NCI-H748 treated with DMSO at 0.1 percent for 48 hours (cell line): ENCODE measurements at regions not wholly inside any gene's neighbourhood (a gene's known extent, or its start where the extent isn't known, plus 50 kb on each side); places are given as distances from the start of the nearest gene placed in this dataset.

Experiments used
- DNase-seq: peaks from one replicate; lab custom pipeline; 2025; lab: John Stamatoyannopoulos, UW

- no peak for DNase-seq
These were observed 193.5 kb upstream of the ALKAL2 start for GRCh38 chr2:481388-481787.

DNA sequence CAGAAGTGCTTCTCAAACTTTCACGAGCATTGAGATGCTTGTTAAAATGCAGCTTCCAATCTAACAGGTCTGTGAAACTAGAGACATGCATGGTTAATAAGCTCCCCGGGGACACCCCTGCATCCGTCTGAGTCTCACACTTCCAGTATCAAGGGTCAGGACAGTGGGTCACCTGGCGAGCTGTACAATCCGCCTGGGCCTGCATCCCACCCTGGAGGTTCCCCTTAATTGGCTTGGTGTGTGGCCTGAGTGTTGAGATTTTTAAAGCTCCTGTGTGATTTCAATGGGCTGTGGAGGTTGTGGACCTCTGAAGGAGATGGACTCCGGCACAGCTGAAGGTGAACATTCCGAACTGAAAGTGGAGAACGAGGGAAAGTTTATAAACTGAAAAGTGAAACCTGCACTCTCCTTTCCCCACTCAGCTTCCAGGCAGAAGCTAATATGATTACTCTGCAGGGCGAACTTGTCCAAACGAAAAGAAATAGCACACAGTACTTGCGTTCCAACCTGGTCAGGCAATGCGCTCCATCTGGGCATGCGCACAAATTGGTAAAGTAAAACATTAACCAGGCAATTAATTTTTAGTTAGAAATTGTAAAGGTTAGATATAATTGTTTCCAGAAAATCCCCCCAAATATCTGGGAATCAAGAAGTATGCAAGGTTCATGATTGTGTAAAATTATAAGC is 191.7 kb upstream of the ALKAL2 start:
- DNase-seq: no peak

DNA sequence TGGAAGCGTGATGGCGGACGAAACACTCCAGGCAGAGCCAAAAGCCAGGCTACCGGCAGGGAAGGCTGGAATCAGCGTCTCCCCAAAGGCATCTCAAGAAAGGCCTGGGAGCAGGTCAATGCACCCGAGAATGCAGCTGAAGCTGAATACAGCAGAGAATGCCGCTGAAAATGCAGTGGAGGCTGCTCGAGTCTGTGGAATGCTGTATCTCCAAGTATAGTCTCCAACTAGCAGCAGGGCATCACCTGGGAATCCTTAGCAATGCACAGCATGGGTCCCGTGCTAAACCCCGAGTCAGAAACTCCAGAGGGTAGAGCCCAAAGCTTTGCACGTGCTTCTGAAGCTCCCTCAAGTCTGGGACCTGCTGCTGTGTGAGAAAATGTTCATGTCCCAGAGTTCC is 191.1 kb upstream of the ALKAL2 start:
- no peak for DNase-seq

- no peak for DNase-seq
These were observed 183.7 kb upstream of the ALKAL2 start for GRCh38 chr2:471560-471959.

DNA sequence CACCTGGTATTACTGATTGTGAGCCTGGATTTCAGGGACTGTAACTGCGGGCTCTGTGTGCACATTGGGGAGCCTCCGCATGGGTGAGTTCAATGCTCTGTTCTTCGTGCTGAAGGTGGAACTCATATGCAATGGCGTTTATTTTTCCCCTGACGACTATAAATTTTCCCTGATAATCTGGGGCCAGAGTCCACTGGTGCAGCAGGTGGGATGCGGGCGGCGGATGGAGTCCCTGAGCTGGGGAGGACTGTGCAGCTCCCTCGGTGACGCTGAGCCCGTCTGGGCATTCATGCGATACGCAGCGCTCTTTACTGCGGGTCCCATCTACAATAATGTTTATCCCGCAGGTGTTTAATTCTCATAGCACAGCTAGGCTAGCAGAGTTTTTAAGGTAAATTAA is 181.6 kb upstream of the ALKAL2 start:
- DNase-seq: no peak

GRCh38 chr2:468648-469336 is 180.9 kb upstream of the ALKAL2 start:
- no peak for DNase-seq

DNA sequence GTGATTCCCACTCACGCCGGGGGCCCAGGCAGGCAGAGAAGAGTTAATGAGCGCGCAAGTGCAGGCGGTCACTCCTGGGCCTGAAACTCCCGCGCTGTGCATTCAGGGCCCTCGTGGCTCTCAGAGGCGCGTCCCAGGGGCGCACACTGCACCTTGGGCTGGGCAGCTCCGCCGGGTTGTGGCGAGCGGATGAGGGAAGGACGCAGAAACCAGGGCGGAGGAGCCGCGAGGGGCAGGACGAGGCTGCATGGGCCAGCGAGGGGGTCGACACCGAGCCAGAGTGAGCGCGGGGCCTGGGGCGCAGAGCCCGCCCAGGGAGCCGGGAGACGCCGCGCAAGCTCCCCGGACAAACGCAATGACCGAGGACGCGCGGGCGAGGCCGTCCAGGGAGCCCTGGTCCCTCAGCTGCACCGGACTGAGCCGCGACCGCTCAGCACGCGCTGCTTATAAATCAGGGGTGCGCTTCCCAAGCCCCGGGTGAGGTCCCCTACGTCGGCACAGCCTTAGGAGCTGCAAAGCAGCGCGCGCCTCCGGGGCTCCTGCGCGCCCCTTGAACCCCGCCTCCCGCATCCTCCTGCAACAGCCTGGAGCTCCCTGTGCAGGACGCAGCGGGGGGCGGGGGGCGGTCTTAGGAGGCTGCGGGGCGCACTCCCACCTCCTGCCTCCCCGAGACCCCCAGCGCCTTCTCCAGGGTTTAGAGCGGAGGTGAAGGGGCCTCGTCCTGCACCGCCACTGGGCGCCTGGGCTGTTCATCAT is 180.2 kb upstream of the ALKAL2 start:
- DNase-seq: no peak

DNA sequence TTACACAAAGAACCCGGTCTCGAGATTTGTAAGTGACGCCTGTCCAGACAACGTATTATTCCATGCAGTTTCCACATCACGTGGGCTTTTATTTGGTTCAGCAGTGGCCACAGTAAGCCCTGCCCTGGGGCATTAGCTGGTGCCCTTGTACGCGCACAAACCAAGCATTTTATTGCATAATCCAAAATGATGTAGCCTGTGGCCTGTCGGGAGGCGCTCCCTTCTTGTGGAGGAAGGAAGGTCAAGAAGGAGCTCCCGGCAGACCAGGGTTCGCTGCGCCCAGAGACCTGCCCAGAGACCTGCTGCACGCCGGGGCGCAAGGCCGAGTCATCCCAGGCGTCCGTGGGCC is 179.6 kb upstream of the ALKAL2 start:
- no peak for DNase-seq

DNA sequence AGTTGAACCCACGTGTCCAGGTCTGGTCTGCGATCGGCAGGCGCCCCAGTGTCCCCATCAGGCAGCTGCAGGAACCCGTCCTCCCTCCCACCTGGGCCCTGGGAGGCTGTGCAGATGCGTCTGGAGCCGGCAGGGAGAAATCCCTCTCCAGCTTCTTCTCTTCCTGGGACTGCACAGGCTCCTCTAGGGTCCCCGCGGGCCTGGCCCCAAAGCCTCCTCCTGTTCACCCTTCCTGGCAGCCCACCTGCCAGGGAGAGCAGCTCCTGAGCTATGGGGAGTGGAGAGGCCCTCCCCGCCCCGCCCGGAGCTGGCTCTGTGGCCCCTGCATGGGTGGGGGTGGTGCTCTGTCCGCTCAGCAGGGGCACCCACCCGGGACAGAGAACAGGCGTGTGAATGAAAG is 179.2 kb upstream of the ALKAL2 start:
- no peak for DNase-seq

GRCh38 chr2:464562-465309 is 176.8 kb upstream of the ALKAL2 start:
- DNase-seq: no peak

DNA sequence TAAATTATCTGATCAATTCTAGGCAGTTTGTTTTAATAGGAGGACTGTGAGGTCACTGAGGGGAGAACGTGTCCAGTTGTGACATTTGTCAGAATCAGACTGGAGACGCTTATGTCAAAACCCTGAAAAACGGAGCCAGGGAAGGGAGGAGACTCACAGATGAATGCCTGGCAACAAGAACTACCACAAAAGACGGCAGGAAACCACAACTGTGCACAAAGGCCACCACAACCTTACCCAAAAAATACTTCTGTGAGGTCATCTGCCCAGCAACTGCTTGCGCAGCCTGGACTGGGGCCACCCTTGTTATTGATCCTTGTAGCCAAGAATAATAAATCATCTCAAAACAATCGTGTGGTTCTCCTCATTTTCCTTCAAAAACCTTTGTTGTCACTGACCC is 173.0 kb upstream of the ALKAL2 start:
- no peak for DNase-seq

GRCh38 chr2:459931-460330 is 172.0 kb upstream of the ALKAL2 start:
- no peak for DNase-seq

GRCh38 chr2:458425-458815 is 170.5 kb upstream of the ALKAL2 start:
- no peak for DNase-seq

GRCh38 chr2:457792-458424 is 170.0 kb upstream of the ALKAL2 start:
- DNase-seq: no peak

DNA sequence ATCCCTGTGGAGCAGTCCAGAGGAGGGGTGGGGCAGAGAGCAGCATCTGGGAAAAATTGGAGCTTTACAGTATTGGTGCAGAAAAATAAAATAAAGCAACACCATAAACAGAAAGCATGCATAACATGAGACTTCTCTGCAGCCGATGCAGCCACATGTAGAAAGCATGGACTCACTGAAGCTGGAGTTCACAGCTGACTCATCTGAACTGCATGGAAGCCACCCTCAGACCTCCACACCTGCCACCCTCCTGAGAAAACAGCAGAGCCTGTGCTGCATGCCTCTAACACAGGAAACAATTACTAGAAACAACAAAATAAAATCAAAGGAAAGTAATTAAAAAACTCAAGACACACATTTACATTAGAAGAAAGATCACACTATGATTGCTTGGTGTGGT is 169.4 kb upstream of the ALKAL2 start:
- DNase-seq: no peak

GRCh38 chr2:455913-456312 is 168.0 kb upstream of the ALKAL2 start:
- no peak for DNase-seq

GRCh38 chr2:455015-455705 is 167.3 kb upstream of the ALKAL2 start:
- no peak for DNase-seq

DNA sequence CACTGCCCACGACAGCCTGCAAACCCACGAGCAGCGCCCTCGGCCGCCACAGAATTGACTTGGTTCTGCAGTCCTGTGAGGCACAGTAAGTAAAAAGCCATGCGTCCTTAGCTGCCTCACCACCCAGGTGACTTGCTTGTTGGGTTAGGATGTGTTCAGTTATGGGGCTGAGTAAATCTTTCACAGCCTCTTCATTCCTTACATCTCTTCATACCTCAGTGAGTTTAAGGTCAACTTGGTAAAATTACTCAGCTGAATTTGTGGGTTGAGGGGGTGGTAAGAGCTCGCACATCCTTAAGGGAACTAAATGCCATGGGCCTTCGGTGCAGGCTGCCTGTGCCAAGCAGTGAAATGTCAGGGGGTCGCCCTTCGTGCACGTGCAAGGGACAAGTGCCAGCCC is 165.2 kb upstream of the ALKAL2 start:
- no peak for DNase-seq

GRCh38 chr2:451495-451894 is 163.6 kb upstream of the ALKAL2 start:
- DNase-seq: no peak

DNA sequence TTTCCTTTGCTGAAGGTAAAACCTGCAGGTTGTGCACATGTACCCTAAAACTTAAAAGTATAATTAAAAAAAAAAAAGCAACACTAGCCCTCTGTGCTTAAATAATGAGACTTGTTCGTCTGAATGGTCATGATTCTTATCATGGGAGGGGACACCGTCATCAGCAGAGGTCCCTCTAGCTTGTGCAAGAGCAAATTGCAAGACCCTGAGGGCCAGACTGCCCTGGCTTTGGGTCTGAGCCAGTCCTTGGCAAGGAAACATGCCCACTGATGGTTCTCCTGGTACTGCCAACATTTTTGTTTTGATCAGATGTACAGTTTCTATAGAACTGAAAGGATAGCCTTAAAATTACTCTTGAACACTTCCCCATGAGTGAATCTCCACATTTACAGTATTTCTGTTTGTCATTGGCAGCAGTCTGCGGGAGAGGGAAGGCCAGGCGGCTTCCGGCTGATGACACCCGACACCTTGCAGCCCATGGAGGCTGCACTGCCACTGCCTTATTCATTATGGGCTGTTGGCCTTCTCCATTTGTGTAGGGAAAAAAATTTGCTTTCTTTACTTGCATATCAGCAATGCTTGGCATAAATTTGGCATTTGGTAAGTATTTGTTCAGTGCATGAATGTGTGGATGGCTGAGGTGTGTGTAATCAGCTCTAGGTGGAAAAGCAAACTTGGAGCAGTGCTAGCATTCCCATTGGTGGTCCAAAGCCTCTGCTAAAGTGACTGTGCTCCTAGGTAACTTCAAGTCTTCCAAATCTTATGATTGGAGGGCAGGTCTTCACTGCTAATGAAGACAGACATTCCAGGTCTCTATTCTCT is 161.6 kb upstream of the ALKAL2 start:
- no peak for DNase-seq
